HepG2 (cell line): ENCODE measurements at regions not wholly inside any gene's neighbourhood (a gene's known extent, or its start where the extent isn't known, plus 50 kb on each side); places are given as distances from the start of the nearest gene placed in this dataset.

ENCODE experiments used
- ATAC-seq: fragments of 200-7000 bp; cut with Tn5 transposase; 3 replicates; pipeline ENCODE4 v1.9.1; 2020; ENCODE audit warnings: mild to moderate bottlenecking, moderate library complexity
- BruUV-seq: library from RNA; stranded (reverse); fragments of 400-500 nt; replicated peaks from 2 replicates; lab custom pipeline; 2021; lab: Mats Ljungman, UMichigan
- CTCF ChIA-PET: fragments of 300-600 bp; formaldehyde crosslinking; extraction: SDS; loops from one replicate; lab custom pipeline; 2021; ENCODE audit warnings: low total read pairs, inconsistent platforms, low intra/inter-chr PET ratio; lab: Yijun Ruan, JAX
- POLR2A ChIA-PET: fragments of 350-600 bp; sonication (Branson Sonifier 250); formaldehyde crosslinking; loops from one replicate; lab custom pipeline; 2020; ENCODE audit warnings: antibody characterized with exemption, inconsistent platforms; lab: Yijun Ruan, JAX
- DNase-seq: peaks from one replicate; pipeline ENCODE4 v3.0.0-alpha.2; 2015; ENCODE audit warnings: low spot score
- FAIRE-seq: peaks from 3 replicates; lab custom pipeline; 2011; peaks lifted over from hg19 to GRCh38; lab: Jason Lieb, UNC
- H2AFZ ChIP-seq: one replicate; pipeline ENCODE4 v1.6.1; 2011; ENCODE audit warnings: low read length, inconsistent platforms
- H3K27ac ChIP-seq: fragments of 300-600 bp; 3 replicates; pipeline ENCODE4 v1.8.0; 2011; ENCODE audit warnings: mixed run types, mild to moderate bottlenecking, mixed read lengths, low read length, inconsistent platforms; ENCODE audit not compliant: insufficient read depth; ENCODE audit errors: extremely low read length
- H3K27me3 ChIP-seq, 2 experiments: fragments of 200-600 bp in 1 of 2; 2 replicates in 1 of 2; 3 replicates in 1 of 2; pipeline versions ENCODE4 v1.6.0 to v1.8.0; 2011; ENCODE audit warnings: low read length in 2 of 2, mild to moderate bottlenecking in 2 of 2, moderate library complexity in 2 of 2, inconsistent platforms in 1 of 2; ENCODE audit not compliant: insufficient read depth in 2 of 2, control insufficient read depth in 1 of 2
- H3K36me3 ChIP-seq, 2 experiments: fragments of 200-600 bp in 1 of 2; replicated peaks in 1 of 2; 2 replicates in 1 of 2; 3 replicates in 1 of 2; pipeline versions ENCODE4 v1.5.1 to v1.8.0; 2011; ENCODE audit warnings: low read length in 2 of 2, inconsistent platforms in 1 of 2; ENCODE audit not compliant: insufficient read depth in 2 of 2, control insufficient read depth in 1 of 2
- H3K4me1 ChIP-seq: 2 replicates; pipeline ENCODE4 v1.5.1; 2012; ENCODE audit warnings: low read length, inconsistent platforms; ENCODE audit not compliant: insufficient read depth
- H3K4me2 ChIP-seq: 2 replicates; pipeline ENCODE4 v1.6.0; 2011; ENCODE audit warnings: low read depth, low read length, inconsistent platforms
- H3K4me3 ChIP-seq, 3 experiments: fragments of 200-600 bp in 1 of 3; sonication (generic), shearing (Covaris generic) in 1 of 3; replicated peaks in 1 of 3; 2 replicates each; pipeline ENCODE4 v1.5.1; 2011 to 2016; ENCODE audit warnings: low read length in 3 of 3, inconsistent platforms in 2 of 3, low read depth in 2 of 3, mild to moderate bottlenecking in 2 of 3, control low read depth in 1 of 3, mixed read lengths in 1 of 3; ENCODE audit not compliant: insufficient read depth in 1 of 3
- H3K79me2 ChIP-seq: one replicate; pipeline ENCODE4 v1.6.1; 2011; ENCODE audit warnings: low read length, inconsistent platforms; ENCODE audit not compliant: insufficient read depth
- H3K9ac ChIP-seq: 2 replicates; pipeline ENCODE4 v1.6.0; 2011; ENCODE audit warnings: mild to moderate bottlenecking, low read depth, low read length, inconsistent platforms; ENCODE audit not compliant: insufficient read depth
- H3K9me3 ChIP-seq: 2 replicates; pipeline ENCODE4 v1.5.1; 2012; ENCODE audit warnings: mild to moderate bottlenecking, low read length
- H4K20me1 ChIP-seq: 2 replicates; pipeline ENCODE4 v1.6.0; 2011; ENCODE audit warnings: inconsistent platforms, mild to moderate bottlenecking, low read length, moderate library complexity; ENCODE audit not compliant: insufficient read depth
- AFF4 ChIP-seq: sonication (generic); formaldehyde crosslinking; IDR thresholded peaks from 2 replicates; pipeline ENCODE4 v1.4.0; 2020; ENCODE audit warnings: missing genetic modification reagents
- ATM ChIP-seq: fragments of 450-650 bp; IDR thresholded peaks from 2 replicates; pipeline ENCODE4 v1.7.1; 2017; ENCODE audit warnings: mild to moderate bottlenecking, borderline replicate concordance
- FOSL2 ChIP-seq: sonication (generic); formaldehyde crosslinking; IDR thresholded peaks from 2 replicates; pipeline ENCODE4 v1.4.0; 2020; ENCODE audit warnings: missing genetic modification reagents
- KAT2B ChIP-seq: fragments of 150-350 bp; IDR thresholded peaks from 2 replicates; pipeline ENCODE4 v1.6.1; 2014; ENCODE audit warnings: low read depth, low read length, borderline replicate concordance
- NRL ChIP-seq: sonication (generic); formaldehyde crosslinking; IDR thresholded peaks from 2 replicates; pipeline ENCODE4 v1.5.0; 2020; ENCODE audit warnings: missing genetic modification reagents, mild to moderate bottlenecking, moderate library complexity, borderline replicate concordance
- POLR2AphosphoS5 ChIP-seq: IDR thresholded peaks from 2 replicates; pipeline ENCODE4 v1.6.1; 2012; ENCODE audit warnings: low read depth, low read length
- RFXAP ChIP-seq: sonication (generic); formaldehyde crosslinking; IDR thresholded peaks from 2 replicates; pipeline ENCODE4 v1.4.0; 2020; ENCODE audit warnings: missing genetic modification reagents, borderline replicate concordance
- THAP11 ChIP-seq: IDR thresholded peaks from 2 replicates; pipeline ENCODE4 v1.6.1; 2016; ENCODE audit warnings: missing biosample characterization, missing genetic modification reagents
- ZNF180 ChIP-seq: sonication (generic); formaldehyde crosslinking; IDR thresholded peaks from 2 replicates; pipeline ENCODE4 v1.4.0; 2020; ENCODE audit warnings: low read depth, missing genetic modification reagents, borderline replicate concordance
- ZNF343 ChIP-seq: sonication (generic); formaldehyde crosslinking; IDR thresholded peaks from 2 replicates; pipeline ENCODE4 v1.4.0; 2020; ENCODE audit warnings: mild to moderate bottlenecking, missing genetic modification reagents
- ZNF407 ChIP-seq: sonication (generic); formaldehyde crosslinking; IDR thresholded peaks from one replicate; pipeline ENCODE4 v1.5.1; 2020; ENCODE audit warnings: mild to moderate bottlenecking, missing genetic modification reagents; ENCODE audit errors: not compliant biosample characterization
- ZNF691 ChIP-seq: sonication (generic); formaldehyde crosslinking; IDR thresholded peaks from 2 replicates; pipeline ENCODE4 v1.4.0; 2020; ENCODE audit warnings: missing genetic modification reagents, low read depth, mild to moderate bottlenecking, borderline replicate concordance
- ZNF781 ChIP-seq: sonication (generic); formaldehyde crosslinking; IDR thresholded peaks from 2 replicates; pipeline ENCODE4 v1.5.1; 2020; ENCODE audit warnings: borderline replicate concordance, mild to moderate bottlenecking, missing genetic modification reagents; ENCODE audit errors: not compliant biosample characterization
- WGBS: methylation state at CpG from one replicate; pipeline ENCODE4 v1.1.6; 2017; ENCODE audit warnings: low lambda C conversion rate; 5-methylcytosine and 5-hydroxymethylcytosine counted together
- in situ Hi-C: cut with HindIII; loops from 2 replicates; pipeline ENCODE4 v1.10.0; 2017; ENCODE audit warnings: low pct_unique_long_range_greater_than_20kb; ENCODE audit not compliant: extremely low pct_ligation_motif_present
- intact Hi-C: fragments of 100-400 bp; cut with micrococcal nuclease; formaldehyde crosslinking; loops from one replicate; pipeline ENCODE4 v1.10.0; 2022; ENCODE audit not compliant: unreplicated experiment

- BruUV-seq: no TSS peak
- TF ChIP-seq KAT2B (no peak), RFXAP (CRISPR knock-in tag) (no peak), ATM (no peak), AFF4 (CRISPR knock-in tag) (no peak), ZNF407 (CRISPR knock-in tag) (no peak), ZNF691 (CRISPR knock-in tag) (no peak), NRL (CRISPR knock-in tag) (no peak), THAP11 (CRISPR knock-in tag) (no peak), ZNF180 (CRISPR knock-in tag) (no peak), ZNF343 (CRISPR knock-in tag) (no peak), FOSL2 (CRISPR knock-in tag) (no peak), POLR2AphosphoS5 (no peak), ZNF781 (CRISPR knock-in tag) (no peak)
Observed at GRCh38 chr18:38709122-38709521, 1143.5 kb upstream of the CELF4 start.

More at GRCh38 chr18:38709122-38709521, 1143.5 kb upstream of the CELF4 start:
- Histone ChIP-seq H3K4me3 (no peak overlapping the region), H3K9ac (no peak overlapping the region), H3K27me3 (no peaks in the 10 kb centered on the region), H3K27ac (no peak overlapping the region), H3K36me3 (no peaks in the 10 kb centered on the region), H3K4me1 (no peaks in the 10 kb centered on the region), H2AFZ (no peak overlapping the region), H3K4me2 (no peak overlapping the region), H3K79me2 (no peaks in the 10 kb centered on the region), H4K20me1 (no peaks in the 10 kb centered on the region), H3K9me3 (no peaks in the 10 kb centered on the region)
- no peak for FAIRE-seq
- in situ Hi-C loops (no loop called here), intact Hi-C loops (no loop called here)
- ChIA-PET POLR2A (no interaction called here), CTCF (no interaction called here)
- WGBS: 9% methylated on average over 5 of the region's 5 CpGs
- no peak for DNase-seq
- no peak for ATAC-seq
